ENCODE measurements at regions not wholly inside any gene's neighbourhood (a gene's known extent, or its start where the extent isn't known, plus 50 kb on each side); places are given as distances from the start of the nearest gene placed in this dataset.

DNA sequence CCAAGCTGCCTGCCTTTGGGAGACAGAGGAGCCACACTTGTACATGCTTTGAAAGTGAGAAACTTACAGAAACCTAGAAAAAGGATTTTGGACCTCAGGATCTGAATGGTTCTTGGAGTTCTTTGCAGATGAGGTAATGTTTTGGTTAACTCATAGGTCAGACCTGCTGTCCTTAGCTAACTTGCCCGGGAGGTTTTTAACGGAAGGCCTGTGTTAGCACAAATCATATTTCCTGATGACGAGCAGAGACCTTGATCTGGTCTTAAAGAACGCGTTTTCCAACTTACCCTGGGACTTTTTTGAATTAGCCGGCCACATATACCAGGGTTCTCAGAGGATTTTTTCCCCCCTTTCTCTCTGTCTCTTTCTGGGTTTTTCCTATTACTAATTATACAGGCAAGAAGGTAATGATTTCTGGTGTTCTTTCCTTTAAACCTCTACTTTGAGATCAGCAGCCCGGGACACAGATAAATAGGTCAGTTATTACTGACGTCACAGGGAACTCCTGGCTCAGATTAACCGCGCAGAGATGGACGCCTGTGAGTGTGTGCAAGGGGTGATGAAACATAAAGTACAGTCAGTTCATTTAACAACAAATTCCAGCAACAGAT is 101.7 kb upstream of the KLF6 start:
- Mint-ChIP-seq H3K36me3 (ENCODE audit: low read depth) (no peaks in the 10 kb centered on the region), H3K4me3 (ENCODE audit: unreplicated experiment) (peak overlapping the region; percentile 53), H3K27ac (ENCODE audit: unreplicated experiment) (peak overlapping the region; percentile 98), H3K4me1 (ENCODE audit: low read depth) (peaks cover 62% of the 10 kb centered on the region), H3K27me3 (ENCODE audit: low read depth) (no peaks in the 10 kb centered on the region), H3K9me3 (ENCODE audit: low read depth) (no peaks in the 10 kb centered on the region)
- no peak for DNase-seq (ENCODE audit: low spot score)
- TF ChIP-seq, protein P1, sequence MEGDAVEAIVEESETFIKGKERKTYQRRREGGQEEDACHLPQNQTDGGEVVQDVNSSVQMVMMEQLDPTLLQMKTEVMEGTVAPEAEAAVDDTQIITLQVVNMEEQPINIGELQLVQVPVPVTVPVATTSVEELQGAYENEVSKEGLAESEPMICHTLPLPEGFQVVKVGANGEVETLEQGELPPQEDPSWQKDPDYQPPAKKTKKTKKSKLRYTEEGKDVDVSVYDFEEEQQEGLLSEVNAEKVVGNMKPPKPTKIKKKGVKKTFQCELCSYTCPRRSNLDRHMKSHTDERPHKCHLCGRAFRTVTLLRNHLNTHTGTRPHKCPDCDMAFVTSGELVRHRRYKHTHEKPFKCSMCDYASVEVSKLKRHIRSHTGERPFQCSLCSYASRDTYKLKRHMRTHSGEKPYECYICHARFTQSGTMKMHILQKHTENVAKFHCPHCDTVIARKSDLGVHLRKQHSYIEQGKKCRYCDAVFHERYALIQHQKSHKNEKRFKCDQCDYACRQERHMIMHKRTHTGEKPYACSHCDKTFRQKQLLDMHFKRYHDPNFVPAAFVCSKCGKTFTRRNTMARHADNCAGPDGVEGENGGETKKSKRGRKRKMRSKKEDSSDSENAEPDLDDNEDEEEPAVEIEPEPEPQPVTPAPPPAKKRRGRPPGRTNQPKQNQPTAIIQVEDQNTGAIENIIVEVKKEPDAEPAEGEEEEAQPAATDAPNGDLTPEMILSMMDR (IDR thresholded peaks at IDR 0.05) = no peak

GRCh38 chr10:3886191-3886590 is 101.2 kb upstream of the KLF6 start:
- no peak for DNase-seq (ENCODE audit: low spot score)
- H3K9me3 Mint-ChIP-seq (ENCODE audit: low read depth) = no peaks in the 10 kb centered on the region
- H3K27me3 Mint-ChIP-seq (ENCODE audit: low read depth) = no peaks in the 10 kb centered on the region
- TF ChIP-seq, protein P1 (IDR thresholded peaks at IDR 0.05) = no peak
- peaks cover 58% of the 10 kb centered on the region for H3K4me1 Mint-ChIP-seq (ENCODE audit: low read depth)
- H3K36me3 Mint-ChIP-seq (ENCODE audit: low read depth) = no peaks in the 10 kb centered on the region
- peak overlapping the region; percentile 98 for H3K27ac Mint-ChIP-seq (ENCODE audit: unreplicated experiment)
- H3K4me3 Mint-ChIP-seq (ENCODE audit: unreplicated experiment) = peak overlapping the region; percentile 53

DNA sequence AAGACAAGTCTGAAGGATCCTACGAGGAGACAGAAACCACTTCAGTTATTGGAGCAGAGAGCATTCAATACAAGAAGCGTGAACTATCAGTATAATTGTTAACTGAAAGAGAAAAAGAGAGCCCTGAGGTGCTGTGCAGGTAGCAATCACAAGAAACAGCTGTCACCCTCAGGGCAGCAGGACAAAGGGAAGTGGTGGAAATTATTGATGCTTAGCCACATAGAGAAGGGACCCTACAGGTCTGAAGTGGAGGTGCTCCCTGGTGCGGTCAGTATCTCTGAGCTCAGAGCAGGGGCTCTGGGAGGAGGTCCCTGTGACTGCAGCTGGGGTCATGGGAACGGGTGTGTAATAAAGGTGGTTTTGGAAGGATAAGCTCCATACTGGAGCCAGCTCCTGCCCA is 97.8 kb upstream of the KLF6 start:
- Mint-ChIP-seq H3K36me3 (ENCODE audit: low read depth) (no peaks in the 10 kb centered on the region), H3K9me3 (ENCODE audit: low read depth) (no peaks in the 10 kb centered on the region), H3K4me1 (ENCODE audit: low read depth) (peaks cover 42% of the 10 kb centered on the region), H3K27ac (ENCODE audit: unreplicated experiment) (no peak overlapping the region), H3K27me3 (ENCODE audit: low read depth) (no peaks in the 10 kb centered on the region), H3K4me3 (ENCODE audit: unreplicated experiment) (no peak overlapping the region)
- DNase-seq (ENCODE audit: low spot score) = no peak
- TF ChIP-seq, protein P1 (IDR thresholded peaks at IDR 0.05) = no peak

DNA sequence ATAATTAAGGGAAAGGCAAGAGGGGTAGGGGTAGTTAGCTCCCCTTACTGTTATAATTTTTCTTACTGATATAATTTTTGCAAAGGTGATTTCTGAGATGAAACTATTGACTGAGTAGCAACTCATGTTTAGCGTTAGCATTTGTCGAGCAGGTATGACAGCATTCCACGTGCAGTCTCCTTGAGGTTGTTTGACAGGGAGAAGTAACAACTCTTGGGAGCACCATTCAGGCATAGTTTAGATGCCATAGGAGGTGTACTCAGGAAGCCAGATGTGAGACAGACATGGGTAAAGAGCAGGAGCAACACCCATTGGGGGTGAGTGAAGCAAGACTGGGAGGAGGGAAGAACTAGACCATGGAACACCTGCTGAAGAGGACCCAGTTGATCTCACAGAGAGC is 96.6 kb upstream of the KLF6 start:
- H3K4me3 Mint-ChIP-seq (ENCODE audit: unreplicated experiment) = no peak overlapping the region
- H3K4me1 Mint-ChIP-seq (ENCODE audit: low read depth) = peaks cover 37% of the 10 kb centered on the region
- TF ChIP-seq, protein P1 (IDR thresholded peaks at IDR 0.05) = no peak
- H3K36me3 Mint-ChIP-seq (ENCODE audit: low read depth) = no peaks in the 10 kb centered on the region
- no peaks in the 10 kb centered on the region for H3K9me3 Mint-ChIP-seq (ENCODE audit: low read depth)
- no peaks in the 10 kb centered on the region for H3K27me3 Mint-ChIP-seq (ENCODE audit: low read depth)
- no peak overlapping the region for H3K27ac Mint-ChIP-seq (ENCODE audit: unreplicated experiment)
- DNase-seq (ENCODE audit: low spot score) = no peak

DNA sequence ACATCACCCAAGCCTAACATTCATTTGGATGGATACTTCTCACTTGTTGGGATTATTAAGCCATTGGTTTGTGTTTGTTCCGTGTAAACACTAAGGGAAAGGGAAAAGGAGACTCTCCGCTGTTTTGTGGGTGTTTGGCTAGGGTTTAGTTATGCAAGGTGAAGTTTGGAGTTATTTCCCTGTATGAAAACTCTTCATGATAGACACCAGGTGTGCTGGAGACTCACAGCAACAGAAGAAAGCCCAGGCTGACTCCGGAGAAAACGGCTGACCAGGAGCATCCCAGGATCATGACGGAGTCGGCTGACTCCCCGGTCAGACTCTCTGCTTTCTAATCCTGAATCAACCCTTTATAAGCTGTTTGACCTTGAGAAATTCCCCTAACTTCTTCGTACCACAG is 94.1 kb upstream of the KLF6 start:
- Mint-ChIP-seq H3K36me3 (ENCODE audit: low read depth) (no peaks in the 10 kb centered on the region), H3K9me3 (ENCODE audit: low read depth) (no peaks in the 10 kb centered on the region), H3K4me1 (ENCODE audit: low read depth) (peaks cover 26% of the 10 kb centered on the region), H3K4me3 (ENCODE audit: unreplicated experiment) (no peak overlapping the region), H3K27me3 (ENCODE audit: low read depth) (no peaks in the 10 kb centered on the region), H3K27ac (ENCODE audit: unreplicated experiment) (no peak overlapping the region)
- TF ChIP-seq, protein P1 (IDR thresholded peaks at IDR 0.05) = no peak
- no peak for DNase-seq (ENCODE audit: low spot score)

Data from chondrocyte (in vitro differentiated cells).